Activated CD4-positive, alpha-beta memory T cell treated with anti-CD3 and anti-CD28 coated beads for 36 hours (primary cell): ENCODE measurements at regions not wholly inside any gene's neighbourhood (a gene's known extent, or its start where the extent isn't known, plus 50 kb on each side); places are given as distances from the start of the nearest gene placed in this dataset.

Experiments used
- CTCF ChIA-PET: fragments of 350-600 bp; sonication (Branson Sonifier 250); formaldehyde crosslinking; loops from one replicate; lab custom pipeline; 2021; ENCODE audit warnings: antibody characterized with exemption, inconsistent platforms; lab: Charles Lee
- POLR2A ChIA-PET: fragments of 350-600 bp; sonication (Branson Sonifier 250); formaldehyde crosslinking; loops from one replicate; lab custom pipeline; 2021; ENCODE audit warnings: antibody characterized with exemption; lab: Charles Lee
- DNase-seq: peaks from one replicate; pipeline ENCODE4 v3.0.0-alpha.2; 2020
- H3K27ac Mint-ChIP-seq: one replicate; pipeline ENCODE4 v1.8.0; 2021; ENCODE audit warnings: mixed read lengths
- H3K27me3 Mint-ChIP-seq: one replicate; pipeline ENCODE4 v1.8.0; 2021; ENCODE audit warnings: mixed read lengths
- H3K36me3 Mint-ChIP-seq: one replicate; pipeline ENCODE4 v1.8.0; 2021; ENCODE audit warnings: mixed read lengths
- H3K4me1 Mint-ChIP-seq: one replicate; pipeline ENCODE4 v1.8.0; 2021; ENCODE audit warnings: low read depth, mixed read lengths
- H3K4me3 Mint-ChIP-seq: one replicate; pipeline ENCODE4 v1.8.0; 2021; ENCODE audit warnings: mild to moderate bottlenecking, mixed read lengths
- H3K9me3 Mint-ChIP-seq: one replicate; pipeline ENCODE4 v1.8.0; 2021; ENCODE audit warnings: mixed read lengths
- intact Hi-C: fragments of 100-400 bp; cut with micrococcal nuclease; formaldehyde crosslinking; loops from one replicate; pipeline ENCODE4 v1.15.1; 2023

GRCh38 chr2:16160281-16161084 lies 220.1 kb downstream of the MYCN start:
- intact Hi-C loops, result no loop called here
- no peaks in the 10 kb centered on the region for H3K4me1 Mint-ChIP-seq
- H3K27me3 Mint-ChIP-seq, result peaks cover 1% of the 10 kb centered on the region
- H3K9me3 Mint-ChIP-seq, result no peaks in the 10 kb centered on the region
- H3K36me3 Mint-ChIP-seq, result no peaks in the 10 kb centered on the region
- CTCF ChIA-PET, result no interaction called here
- H3K4me3 Mint-ChIP-seq, result no peak overlapping the region
- POLR2A ChIA-PET, result no interaction called here
- H3K27ac Mint-ChIP-seq, result no peak overlapping the region
- no peak for DNase-seq

- CTCF ChIA-PET, result no interaction called here
Measured at GRCh38 chr2:16156411-16156810, 216.1 kb downstream of the MYCN start.

GRCh38 chr2:16155766-16156165 lies 215.4 kb downstream of the MYCN start:
- H3K4me1 Mint-ChIP-seq, result no peaks in the 10 kb centered on the region
- no peaks in the 10 kb centered on the region for H3K27me3 Mint-ChIP-seq
- H3K27ac Mint-ChIP-seq, result no peak overlapping the region
- CTCF ChIA-PET, result no interaction called here
- POLR2A ChIA-PET, result no interaction called here
- H3K36me3 Mint-ChIP-seq, result no peaks in the 10 kb centered on the region
- no peak overlapping the region for H3K4me3 Mint-ChIP-seq
- H3K9me3 Mint-ChIP-seq, result no peaks in the 10 kb centered on the region
- intact Hi-C loops, result no loop called here
- no peak for DNase-seq

More at GRCh38 chr2:16156411-16156810, 216.1 kb downstream of the MYCN start:
- intact Hi-C loops, result no loop called here
- no peaks in the 10 kb centered on the region for H3K36me3 Mint-ChIP-seq
- no peak for DNase-seq
- POLR2A ChIA-PET, result no interaction called here
- H3K4me3 Mint-ChIP-seq, result no peak overlapping the region
- H3K27me3 Mint-ChIP-seq, result no peaks in the 10 kb centered on the region
- no peak overlapping the region for H3K27ac Mint-ChIP-seq
- no peaks in the 10 kb centered on the region for H3K9me3 Mint-ChIP-seq
- no peaks in the 10 kb centered on the region for H3K4me1 Mint-ChIP-seq

GRCh38 chr2:16155366-16155765 lies 215.0 kb downstream of the MYCN start:
- ChIA-PET CTCF (no interaction called here), POLR2A (no interaction called here)
- Mint-ChIP-seq H3K4me3 (no peak overlapping the region), H3K4me1 (no peaks in the 10 kb centered on the region), H3K9me3 (no peaks in the 10 kb centered on the region), H3K27me3 (no peaks in the 10 kb centered on the region), H3K36me3 (no peaks in the 10 kb centered on the region), H3K27ac (no peak overlapping the region)
- intact Hi-C loops, result no loop called here
- no peak for DNase-seq

GRCh38 chr2:16154501-16155280 lies 214.3 kb downstream of the MYCN start:
- ChIA-PET CTCF (no interaction called here), POLR2A (no interaction called here)
- H3K36me3 Mint-ChIP-seq, result no peaks in the 10 kb centered on the region
- no peak overlapping the region for H3K27ac Mint-ChIP-seq
- DNase-seq, result no peak
- H3K27me3 Mint-ChIP-seq, result no peaks in the 10 kb centered on the region
- no peaks in the 10 kb centered on the region for H3K4me1 Mint-ChIP-seq
- intact Hi-C loops, result no loop called here
- no peaks in the 10 kb centered on the region for H3K9me3 Mint-ChIP-seq
- H3K4me3 Mint-ChIP-seq, result no peak overlapping the region

GRCh38 chr2:16154061-16154460 lies 213.7 kb downstream of the MYCN start:
- H3K4me1 Mint-ChIP-seq, result no peaks in the 10 kb centered on the region
- ChIA-PET CTCF (no interaction called here), POLR2A (no interaction called here)
- no peaks in the 10 kb centered on the region for H3K9me3 Mint-ChIP-seq
- intact Hi-C loops, result no loop called here
- no peak for DNase-seq
- no peak overlapping the region for H3K27ac Mint-ChIP-seq
- no peaks in the 10 kb centered on the region for H3K36me3 Mint-ChIP-seq
- no peak overlapping the region for H3K4me3 Mint-ChIP-seq
- no peaks in the 10 kb centered on the region for H3K27me3 Mint-ChIP-seq

- CTCF ChIA-PET, result no interaction called here
- no peaks in the 10 kb centered on the region for H3K27me3 Mint-ChIP-seq
Measured at GRCh38 chr2:16153754-16154035, 213.3 kb downstream of the MYCN start.

GRCh38 chr2:16152928-16153753 lies 212.8 kb downstream of the MYCN start:
- Mint-ChIP-seq H3K4me3 (no peak overlapping the region), H3K9me3 (no peaks in the 10 kb centered on the region), H3K27me3 (no peaks in the 10 kb centered on the region), H3K27ac (no peak overlapping the region), H3K36me3 (no peaks in the 10 kb centered on the region), H3K4me1 (no peaks in the 10 kb centered on the region)
- CTCF ChIA-PET, result no interaction called here
- intact Hi-C loops, result no loop called here
- no peak for DNase-seq
- POLR2A ChIA-PET, result no interaction called here

More at GRCh38 chr2:16153754-16154035, 213.3 kb downstream of the MYCN start:
- POLR2A ChIA-PET, result no interaction called here
- H3K9me3 Mint-ChIP-seq, result no peaks in the 10 kb centered on the region
- H3K36me3 Mint-ChIP-seq, result no peaks in the 10 kb centered on the region
- H3K4me3 Mint-ChIP-seq, result no peak overlapping the region
- no peaks in the 10 kb centered on the region for H3K4me1 Mint-ChIP-seq
- no peak overlapping the region for H3K27ac Mint-ChIP-seq
- no peak for DNase-seq
- intact Hi-C loops, result no loop called here

- ChIA-PET POLR2A (no interaction called here), CTCF (no interaction called here)
- Mint-ChIP-seq H3K9me3 (no peaks in the 10 kb centered on the region), H3K4me1 (no peaks in the 10 kb centered on the region), H3K27me3 (no peaks in the 10 kb centered on the region), H3K4me3 (no peak overlapping the region), H3K27ac (no peak overlapping the region), H3K36me3 (no peaks in the 10 kb centered on the region)
- DNase-seq, result no peak
- intact Hi-C loops, result no loop called here
Measured at GRCh38 chr2:16152071-16152927, 211.9 kb downstream of the MYCN start.

GRCh38 chr2:16151651-16152050 lies 211.3 kb downstream of the MYCN start:
- Mint-ChIP-seq H3K27me3 (no peaks in the 10 kb centered on the region), H3K36me3 (no peaks in the 10 kb centered on the region), H3K4me3 (no peak overlapping the region), H3K4me1 (no peaks in the 10 kb centered on the region), H3K27ac (no peak overlapping the region), H3K9me3 (no peaks in the 10 kb centered on the region)
- POLR2A ChIA-PET, result no interaction called here
- DNase-seq, result no peak
- CTCF ChIA-PET, result interaction anchor here (0.9 kb wide), 1 partner anchor 212 kb away, joined by 3 read pairs; the partner anchor contains the start of gene MYCN
- intact Hi-C loops, result no loop called here

GRCh38 chr2:16151281-16151570 lies 210.9 kb downstream of the MYCN start:
- CTCF ChIA-PET, result interaction anchor here (0.9 kb wide), 1 partner anchor 211 kb away, joined by 3 read pairs; the partner anchor contains the start of gene MYCN
- intact Hi-C loops, result no loop called here
- Mint-ChIP-seq H3K36me3 (no peaks in the 10 kb centered on the region), H3K27ac (no peak overlapping the region), H3K9me3 (no peaks in the 10 kb centered on the region), H3K4me3 (no peak overlapping the region), H3K27me3 (no peaks in the 10 kb centered on the region), H3K4me1 (no peaks in the 10 kb centered on the region)
- POLR2A ChIA-PET, result no interaction called here
- no peak for DNase-seq
